Keratinocyte (primary cell): ENCODE measurements at regions not wholly inside any gene's neighbourhood (a gene's known extent, or its start where the extent isn't known, plus 50 kb on each side); places are given as distances from the start of the nearest gene placed in this dataset.

Experiments used
- DNase-seq: peaks from one replicate; pipeline ENCODE4 v3.0.0-alpha.2; 2011; ENCODE audit warnings: low read depth, missing footprints, low spot score
- FAIRE-seq: peaks from 2 replicates; lab custom pipeline; 2011; peaks lifted over from hg19 to GRCh38; lab: Jason Lieb, UNC
- H2AFZ ChIP-seq: 2 replicates; pipeline ENCODE4 v1.6.0; 2012; ENCODE audit warnings: low read length, control low read depth, inconsistent platforms; ENCODE audit not compliant: control insufficient read depth
- H3K27ac ChIP-seq: 2 replicates; pipeline ENCODE4 v1.5.1; 2011; ENCODE audit warnings: low read length; ENCODE audit not compliant: control insufficient read depth, insufficient read depth
- H3K27me3 ChIP-seq: 3 replicates; pipeline ENCODE4 v1.6.0; 2011; ENCODE audit warnings: low read length; ENCODE audit not compliant: control insufficient read depth, insufficient read depth; ENCODE audit errors: extremely low read depth
- H3K36me3 ChIP-seq, 2 experiments: 2 replicates in 1 of 2; 3 replicates in 1 of 2; pipeline ENCODE4 v1.5.1; 2011; ENCODE audit warnings: low read length in 2 of 2, mild to moderate bottlenecking in 1 of 2; ENCODE audit not compliant: control insufficient read depth in 2 of 2, insufficient read depth in 2 of 2; ENCODE audit errors: extremely low read depth in 1 of 2
- H3K4me1 ChIP-seq: 3 replicates; pipeline ENCODE4 v1.5.1; 2011; ENCODE audit warnings: low read length; ENCODE audit not compliant: control insufficient read depth, insufficient read depth; ENCODE audit errors: extremely low read depth
- H3K4me2 ChIP-seq: 3 replicates; pipeline ENCODE4 v1.6.0; 2011; ENCODE audit warnings: low read depth, low read length; ENCODE audit not compliant: control insufficient read depth, insufficient read depth; ENCODE audit errors: extremely low read depth
- H3K4me3 ChIP-seq, 3 experiments: fragments of 200-600 bp in 1 of 3; sonication (generic) in 1 of 3; 2 replicates in 2 of 3; 3 replicates in 1 of 3; pipeline ENCODE4 v1.5.1; 2011 to 2016; ENCODE audit warnings: low read length in 3 of 3, mild to moderate bottlenecking in 3 of 3, control low read depth in 2 of 3, inconsistent platforms in 1 of 3, low read depth in 1 of 3, mixed read lengths in 1 of 3, mixed run types in 1 of 3, moderate library complexity in 1 of 3; ENCODE audit not compliant: control insufficient read depth in 2 of 3, insufficient read depth in 2 of 3; ENCODE audit errors: extremely low read depth in 1 of 3
- H3K79me2 ChIP-seq: 2 replicates; pipeline ENCODE4 v1.6.0; 2012; ENCODE audit warnings: low read length; ENCODE audit not compliant: control insufficient read depth, insufficient read depth
- H3K9ac ChIP-seq: 3 replicates; pipeline ENCODE4 v1.6.0; 2011; ENCODE audit warnings: low read length; ENCODE audit not compliant: control insufficient read depth, insufficient read depth; ENCODE audit errors: extremely low read depth
- H3K9me1 ChIP-seq: 3 replicates; pipeline ENCODE4 v1.6.0; 2011; ENCODE audit warnings: low read length; ENCODE audit not compliant: control insufficient read depth, insufficient read depth; ENCODE audit errors: extremely low read depth
- H3K9me3 ChIP-seq: 2 replicates; pipeline ENCODE4 v1.5.1; 2012; ENCODE audit warnings: low read depth, low read length; ENCODE audit not compliant: control insufficient read depth
- H4K20me1 ChIP-seq: 3 replicates; pipeline ENCODE4 v1.6.0; 2011; ENCODE audit warnings: low read length; ENCODE audit not compliant: control insufficient read depth, insufficient read depth; ENCODE audit errors: extremely low read depth
- EZH2 ChIP-seq: IDR thresholded peaks from one replicate; pipeline ENCODE4 v1.6.1; 2012; ENCODE audit warnings: inconsistent platforms, mild to moderate bottlenecking, low read length, moderate library complexity
- dilution Hi-C: fragments of 300-500 bp; cut with MboI; formaldehyde crosslinking; loops from one replicate; pipeline ENCODE4 v1.7.0; 2020; ENCODE audit warnings: low sequenced_read_pairs; ENCODE audit not compliant: extremely low pct_ligation_motif_present
- TF ChIP-seq, protein P1 (sequence below), 3 experiments: IDR thresholded peaks in 1 of 3; conservative IDR thresholded peaks in 1 of 3; optimal IDR thresholded peaks in 1 of 3; 2 replicates in 2 of 3; 3 replicates in 1 of 3; pipeline versions ENCODE3 to v1.5.1; 2011; ENCODE audit warnings: low read length in 3 of 3, mild to moderate bottlenecking in 3 of 3, moderate library complexity in 2 of 3, control low read depth in 1 of 3, inconsistent platforms in 1 of 3; ENCODE audit not compliant: insufficient read depth in 2 of 3; ENCODE audit errors: extremely low read depth in 1 of 3

- FAIRE-seq (no peak), DNase-seq (no peak)
- Histone ChIP-seq H3K9ac (no peak overlapping the region), H3K4me1 (no peaks in the 10 kb centered on the region), H3K4me2 (no peak overlapping the region), H3K79me2 (no peaks in the 10 kb centered on the region), H3K27ac (no peak overlapping the region), H3K27me3 (no peaks in the 10 kb centered on the region), H3K4me3 (no peak overlapping the region), H3K9me1 (no peaks in the 10 kb centered on the region), H3K36me3 (no peaks in the 10 kb centered on the region), H2AFZ (no peak overlapping the region), H3K9me3 (no peaks in the 10 kb centered on the region), H4K20me1 (no peaks in the 10 kb centered on the region)
- TF ChIP-seq EZH2: no peak
- TF ChIP-seq, protein P1, sequence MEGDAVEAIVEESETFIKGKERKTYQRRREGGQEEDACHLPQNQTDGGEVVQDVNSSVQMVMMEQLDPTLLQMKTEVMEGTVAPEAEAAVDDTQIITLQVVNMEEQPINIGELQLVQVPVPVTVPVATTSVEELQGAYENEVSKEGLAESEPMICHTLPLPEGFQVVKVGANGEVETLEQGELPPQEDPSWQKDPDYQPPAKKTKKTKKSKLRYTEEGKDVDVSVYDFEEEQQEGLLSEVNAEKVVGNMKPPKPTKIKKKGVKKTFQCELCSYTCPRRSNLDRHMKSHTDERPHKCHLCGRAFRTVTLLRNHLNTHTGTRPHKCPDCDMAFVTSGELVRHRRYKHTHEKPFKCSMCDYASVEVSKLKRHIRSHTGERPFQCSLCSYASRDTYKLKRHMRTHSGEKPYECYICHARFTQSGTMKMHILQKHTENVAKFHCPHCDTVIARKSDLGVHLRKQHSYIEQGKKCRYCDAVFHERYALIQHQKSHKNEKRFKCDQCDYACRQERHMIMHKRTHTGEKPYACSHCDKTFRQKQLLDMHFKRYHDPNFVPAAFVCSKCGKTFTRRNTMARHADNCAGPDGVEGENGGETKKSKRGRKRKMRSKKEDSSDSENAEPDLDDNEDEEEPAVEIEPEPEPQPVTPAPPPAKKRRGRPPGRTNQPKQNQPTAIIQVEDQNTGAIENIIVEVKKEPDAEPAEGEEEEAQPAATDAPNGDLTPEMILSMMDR (optimal IDR thresholded peaks at IDR 0.05 in 1 of 3, IDR thresholded peaks at IDR 0.05 in 1 of 3, conservative IDR thresholded peaks at IDR 0.05 in 1 of 3; ENCODE audit: extremely low read depth in 1 of 3, insufficient read depth in 2 of 3, low read length in 3 of 3): no peak
- dilution Hi-C loops: no loop called here
Observed at GRCh38 chr1:104295511-104295910, 545.8 kb downstream of the AMY1C start.

DNA sequence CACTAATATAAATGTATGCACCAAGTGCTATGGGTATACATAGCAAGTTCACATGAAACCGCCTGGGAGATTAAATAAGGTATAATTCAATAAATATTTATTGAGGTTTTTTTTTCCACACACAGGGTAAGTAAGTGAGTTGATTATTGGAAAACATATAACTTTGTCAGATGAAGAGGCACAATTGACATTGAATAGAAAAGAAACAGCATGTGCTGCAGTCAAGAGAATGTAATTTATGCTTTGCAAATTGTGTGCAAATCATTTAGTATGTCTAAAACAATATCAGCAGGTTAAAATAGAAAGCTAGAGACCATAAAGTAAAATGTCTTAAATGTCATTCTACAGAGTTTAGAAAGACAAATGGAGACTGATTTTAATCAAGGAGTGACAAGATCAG, 560.0 kb downstream of the AMY1C start:
- Histone ChIP-seq H3K4me1 (no peaks in the 10 kb centered on the region), H3K4me2 (no peak overlapping the region), H3K9me3 (no peaks in the 10 kb centered on the region), H3K27me3 (no peaks in the 10 kb centered on the region), H3K4me3 (no peak overlapping the region), H3K9ac (no peak overlapping the region), H4K20me1 (no peaks in the 10 kb centered on the region), H3K9me1 (no peaks in the 10 kb centered on the region), H3K79me2 (no peaks in the 10 kb centered on the region), H3K36me3 (no peaks in the 10 kb centered on the region), H3K27ac (no peak overlapping the region), H2AFZ (no peak overlapping the region)
- TF ChIP-seq, protein P1 (optimal IDR thresholded peaks at IDR 0.05 in 1 of 3, IDR thresholded peaks at IDR 0.05 in 1 of 3, conservative IDR thresholded peaks at IDR 0.05 in 1 of 3; ENCODE audit: extremely low read depth in 1 of 3, insufficient read depth in 2 of 3, low read length in 3 of 3): no peak
- TF ChIP-seq EZH2: no peak
- dilution Hi-C loops: no loop called here
- DNase-seq: no peak
- FAIRE-seq: no peak
